H1 (cell line): ENCODE measurements at regions not wholly inside any gene's neighbourhood (a gene's known extent, or its start where the extent isn't known, plus 50 kb on each side); places are given as distances from the start of the nearest gene placed in this dataset.
A peak's percentile ranks its signal among the peaks of the same experiment; 100 is the strongest.

ENCODE experiments used
- CTCF ChIA-PET: fragments of 300-600 bp; sonication (Branson Sonifier 250); formaldehyde crosslinking; loops from one replicate; lab custom pipeline; 2021; ENCODE audit not compliant: partially characterized antibody; lab: Charles Lee
- POLR2A ChIA-PET: fragments of 300-600 bp; sonication (Branson Sonifier 250); formaldehyde crosslinking; loops from one replicate; lab custom pipeline; 2021; ENCODE audit warnings: inconsistent platforms; ENCODE audit not compliant: partially characterized antibody; lab: Charles Lee
- DNase-seq, 2 experiments: peaks; one replicate each; pipeline versions ENCODE4 v3.0.0 to v3.0.0-alpha.2; 2010 to 2022; ENCODE audit warnings: low spot score in 2 of 2, low read depth in 1 of 2, mixed read lengths in 1 of 2
- FAIRE-seq: peaks from 2 replicates; lab custom pipeline; 2011; peaks lifted over from hg19 to GRCh38; lab: Jason Lieb, UNC
- H2AFZ ChIP-seq: 2 replicates; pipeline ENCODE4 v1.8.1; 2012; ENCODE audit warnings: low read length, inconsistent platforms
- H2AK5ac ChIP-seq: 2 replicates; pipeline ENCODE4 v1.6.1; 2013; ENCODE audit warnings: low read depth, low read length
- H2BK120ac ChIP-seq: replicated peaks from 2 replicates; pipeline ENCODE3; 2013; ENCODE audit warnings: low read depth, low read length, inconsistent platforms
- H2BK12ac ChIP-seq: 2 replicates; pipeline ENCODE4 v1.6.1; 2013; ENCODE audit warnings: low read depth, low read length
- H2BK15ac ChIP-seq: 2 replicates; pipeline ENCODE4 v1.6.1; 2013; ENCODE audit warnings: low read length
- H2BK20ac ChIP-seq: 2 replicates; pipeline ENCODE4 v1.6.1; 2013; ENCODE audit warnings: low read length
- H2BK5ac ChIP-seq: 2 replicates; pipeline ENCODE4 v1.6.1; 2013; ENCODE audit warnings: low read depth, low read length
- H3K14ac ChIP-seq: 2 replicates; pipeline ENCODE4 v1.6.1; 2013; ENCODE audit warnings: inconsistent platforms; ENCODE audit not compliant: insufficient read length
- H3K18ac ChIP-seq: 2 replicates; pipeline ENCODE4 v1.6.1; 2013; ENCODE audit warnings: low read length; ENCODE audit errors: extremely low read depth
- H3K23ac ChIP-seq: 2 replicates; pipeline ENCODE4 v1.6.1; 2013; ENCODE audit warnings: inconsistent platforms; ENCODE audit not compliant: insufficient read length
- H3K23me2 ChIP-seq: 2 replicates; pipeline ENCODE4 v1.6.1; 2013; ENCODE audit warnings: low read depth, low read length
- H3K27ac ChIP-seq: 2 replicates; pipeline ENCODE4 v1.6.1; 2011; ENCODE audit warnings: low read depth, low read length, inconsistent platforms
- H3K27me3 ChIP-seq, 4 experiments: replicated peaks in 1 of 4; 1 replicate in 1 of 4; 2 replicates in 3 of 4; pipeline versions ENCODE4 v1.6.1 to v1.8.1; 2011 to 2013; ENCODE audit warnings: low read length in 3 of 4, mild to moderate bottlenecking in 3 of 4, inconsistent platforms in 2 of 4, mixed read lengths in 2 of 4, moderate library complexity in 1 of 4; ENCODE audit not compliant: control insufficient read depth in 3 of 4, insufficient read depth in 3 of 4; ENCODE audit errors: extremely low read depth in 1 of 4
- H3K36me3 ChIP-seq, 4 experiments: 2 replicates each; pipeline versions ENCODE4 v1.6.1 to v1.8.1; 2011 to 2013; ENCODE audit warnings: mild to moderate bottlenecking in 4 of 4, low read length in 3 of 4, moderate library complexity in 2 of 4, control low read depth in 1 of 4, inconsistent platforms in 1 of 4; ENCODE audit not compliant: insufficient read depth in 4 of 4, control insufficient read depth in 2 of 4
- H3K4ac ChIP-seq: replicated peaks from 2 replicates; pipeline ENCODE3; 2013; ENCODE audit warnings: low read length, low read depth, mixed read lengths, inconsistent platforms; ENCODE audit not compliant: insufficient read length
- H3K4me1 ChIP-seq, 4 experiments: replicated peaks in 1 of 4; 1 replicate in 1 of 4; 2 replicates in 3 of 4; pipeline versions ENCODE4 v1.6.1 to v1.8.1; 2011 to 2013; ENCODE audit warnings: low read length in 3 of 4, inconsistent platforms in 2 of 4, mixed read lengths in 1 of 4; ENCODE audit not compliant: insufficient read depth in 4 of 4, control insufficient read depth in 3 of 4
- H3K4me2 ChIP-seq, 2 experiments: 2 replicates each; pipeline versions ENCODE4 v1.6.1 to v1.8.1; 2011 to 2013; ENCODE audit warnings: low read depth in 2 of 2, low read length in 2 of 2, control low read depth in 1 of 2, inconsistent platforms in 1 of 2, mild to moderate bottlenecking in 1 of 2; ENCODE audit not compliant: insufficient read depth in 1 of 2
- H3K4me3 ChIP-seq, 4 experiments: fragments of 200-600, 300-600 bp in 1 of 4; sonication (generic), shearing (Covaris generic), sonication (Bioruptor Twin) in 1 of 4; 2 replicates each; pipeline versions ENCODE4 v1.5.1 to v1.8.1; 2011 to 2016; ENCODE audit warnings: low read length in 4 of 4, low read depth in 3 of 4, control low read depth in 2 of 4, inconsistent platforms in 2 of 4, mild to moderate bottlenecking in 2 of 4, mixed read lengths in 1 of 4, moderate library complexity in 1 of 4; ENCODE audit not compliant: insufficient read depth in 2 of 4; ENCODE audit errors: extremely low read depth in 1 of 4
- H3K56ac ChIP-seq: replicated peaks from 2 replicates; pipeline ENCODE3; 2013; ENCODE audit warnings: low read depth, mild to moderate bottlenecking, mixed read lengths, low read length, inconsistent platforms; ENCODE audit not compliant: insufficient read length
- H3K79me1 ChIP-seq: 2 replicates; pipeline ENCODE4 v1.6.1; 2013; ENCODE audit warnings: low read depth, low read length, control low read depth
- H3K79me2 ChIP-seq, 2 experiments: 2 replicates each; pipeline versions ENCODE4 v1.6.1 to v1.8.1; 2012 to 2013; ENCODE audit warnings: low read length in 2 of 2, mild to moderate bottlenecking in 2 of 2, inconsistent platforms in 1 of 2; ENCODE audit not compliant: insufficient read depth in 2 of 2, control insufficient read depth in 1 of 2
- H3K9ac ChIP-seq, 4 experiments: replicated peaks in 1 of 4; 1 replicate in 1 of 4; 2 replicates in 3 of 4; pipeline versions ENCODE4 v1.6.1 to v1.8.1; 2011 to 2013; ENCODE audit warnings: low read depth in 3 of 4, low read length in 3 of 4, control low read depth in 2 of 4, mild to moderate bottlenecking in 2 of 4, moderate library complexity in 2 of 4, inconsistent platforms in 1 of 4; ENCODE audit errors: extremely low read depth in 1 of 4
- H3K9me3 ChIP-seq, 2 experiments: 2 replicates each; pipeline versions ENCODE4 v1.6.1 to v1.8.1; 2012 to 2013; ENCODE audit warnings: mild to moderate bottlenecking in 2 of 2, moderate library complexity in 2 of 2, control low read depth in 1 of 2, inconsistent platforms in 1 of 2, low read depth in 1 of 2, low read length in 1 of 2, mixed read lengths in 1 of 2; ENCODE audit not compliant: insufficient read depth in 2 of 2
- H4K20me1 ChIP-seq, 2 experiments: replicated peaks in 1 of 2; 2 replicates each; pipeline versions ENCODE3 to v1.8.1; 2011 to 2013; ENCODE audit warnings: inconsistent platforms in 2 of 2, low read length in 2 of 2, mild to moderate bottlenecking in 1 of 2; ENCODE audit not compliant: insufficient read depth in 2 of 2, control insufficient read depth in 1 of 2
- H4K5ac ChIP-seq: 2 replicates; pipeline ENCODE4 v1.6.1; 2013; ENCODE audit warnings: low read length, low read depth, mixed read lengths, inconsistent platforms; ENCODE audit not compliant: insufficient read length
- H4K8ac ChIP-seq: 2 replicates; pipeline ENCODE4 v1.8.0; 2013; ENCODE audit warnings: mild to moderate bottlenecking, moderate library complexity, low read length, inconsistent platforms; ENCODE audit not compliant: insufficient read depth; ENCODE audit errors: extremely low read depth
- H4K91ac ChIP-seq: replicated peaks from 2 replicates; pipeline ENCODE3; 2013; ENCODE audit warnings: low read length, mixed read lengths, inconsistent platforms; ENCODE audit not compliant: insufficient read length
- CHD2 ChIP-seq: IDR thresholded peaks from 2 replicates; pipeline ENCODE4 v1.6.1; 2012; ENCODE audit warnings: low read length, improper control_type of control experiment
- CTCF ChIP-seq, 3 experiments: IDR thresholded peaks; 1 replicate in 2 of 3; 2 replicates in 1 of 3; pipeline versions ENCODE4 v1.5.1 to v1.6.1; 2011; ENCODE audit warnings: low read length in 3 of 3, mild to moderate bottlenecking in 3 of 3, inconsistent platforms in 2 of 3, low read depth in 1 of 3, moderate library complexity in 1 of 3; ENCODE audit not compliant: insufficient read depth in 1 of 3; ENCODE audit errors: control extremely low read depth in 1 of 3
- RAD21 ChIP-seq, 2 experiments: IDR thresholded peaks in 1 of 2; conservative IDR thresholded peaks in 1 of 2; 2 replicates each; pipeline ENCODE4 v1.6.1; 2011; ENCODE audit warnings: low read depth in 2 of 2, low read length in 2 of 2, improper control_type of control experiment in 1 of 2, inconsistent platforms in 1 of 2, mild to moderate bottlenecking in 1 of 2, moderate library complexity in 1 of 2
- WGBS, 2 experiments: shearing (Covaris generic) in 1 of 2; methylation state at CpG; one replicate each; pipeline versions ENCODE4 v1.1.6 to v1.1.7; 2013 to 2015; ENCODE audit warnings: low lambda C conversion rate in 2 of 2, mixed read lengths in 2 of 2, inconsistent platforms in 1 of 2, low coverage in 1 of 2, missing lambda C conversion rate in 1 of 2; ENCODE audit not compliant: insufficient replicate concordance in 2 of 2, insufficient coverage in 1 of 2, insufficient read length in 1 of 2; ENCODE audit errors: extremely low coverage in 1 of 2, missing lambda C conversion rate in 1 of 2; 5-methylcytosine and 5-hydroxymethylcytosine counted together

DNA sequence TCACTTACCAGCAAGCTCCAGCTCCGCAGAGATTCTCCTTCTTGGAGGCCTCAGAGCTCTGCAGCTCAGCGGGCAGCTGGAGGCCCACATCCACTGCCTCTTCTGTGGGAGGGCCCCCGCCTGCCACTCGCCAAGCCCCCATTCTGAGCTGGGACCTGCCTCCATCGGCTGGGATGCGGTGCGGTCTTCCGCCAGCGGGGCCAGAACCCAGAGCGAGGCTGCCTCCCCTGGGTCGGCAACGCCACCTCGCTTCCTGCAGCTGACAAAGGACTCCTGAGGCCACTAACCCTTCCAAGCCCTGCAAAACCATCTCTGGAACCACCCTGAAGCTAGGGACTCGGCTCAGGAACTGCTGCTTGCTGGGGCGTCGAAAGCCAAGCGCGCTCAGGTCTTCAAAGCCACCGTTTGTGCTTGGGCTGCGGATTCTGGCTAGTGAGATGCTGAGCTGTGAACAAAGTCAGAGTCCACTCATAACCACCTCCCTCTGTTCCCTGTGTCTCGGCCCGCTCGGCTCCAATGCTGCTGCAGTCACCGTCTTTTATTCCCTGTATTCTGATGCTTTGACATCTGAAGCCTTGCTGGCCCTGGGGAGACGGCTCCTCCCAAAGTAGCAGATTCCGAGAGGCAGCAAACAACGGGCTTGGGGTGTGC lies 174.3 kb downstream of the ENGASE start:
- no peak overlapping the region for H3K27ac ChIP-seq

More for the DNA sequence above, 174.3 kb downstream of the ENGASE start:
- Histone ChIP-seq H2AK5ac (no peak overlapping the region), H4K5ac (no peak overlapping the region), H2BK5ac (no peak overlapping the region), H3K23ac (no peak overlapping the region), H2BK15ac (no peak overlapping the region), H3K9me3 (no peaks in the 10 kb centered on the region), H3K4me2 (no peak overlapping the region), H2AFZ (no peak overlapping the region; the same call in 1 of the 2 replicates), H2BK20ac (no peak overlapping the region), H3K9ac (no peak overlapping the region), H2BK120ac (no peak overlapping the region), H3K56ac (no peak overlapping the region), H4K91ac (no peak overlapping the region), H3K23me2 (no peaks in the 10 kb centered on the region), H2BK12ac (peak overlapping the region; percentile 12; the same call in 1 of the 2 replicates), H4K20me1 (no peaks in the 10 kb centered on the region), H4K8ac (no peak overlapping the region; the same call in 1 of the 2 replicates), H3K4me3 (no peak overlapping the region), H3K79me1 (no peaks in the 10 kb centered on the region), H3K14ac (no peak overlapping the region), H3K4me1 (peaks cover 0 to 10% (median under 1%) of the 10 kb centered on the region in 4 experiments; a peak in 1 of 7 replicates), H3K27me3 (peaks cover 0 to 5% (median 0%) of the 10 kb centered on the region in 4 experiments; a peak in 1 of 7 replicates), H3K36me3 (no peaks in the 10 kb centered on the region), H3K18ac (no peak overlapping the region), H3K79me2 (no peaks in the 10 kb centered on the region), H3K4ac (peak overlapping the region; percentile 7)
- WGBS, 2 experiments: 87% methylated on average over 23 of the region's 27 CpGs; no CpG with 5 or more reads in 1 of the 2 experiments
- DNase-seq: no peak
- peak; percentile 9 to 20; a peak in 1 of 4 replicates for TF ChIP-seq RAD21 (IDR thresholded peaks at IDR 0.05 in 1 of 2, conservative IDR thresholded peaks at IDR 0.05 in 1 of 2; ENCODE audit: low read depth in 2 of 2, low read length in 2 of 2)
- no peak for TF ChIP-seq CHD2
- peak in 2 of 3 experiments; percentile 1 to 10; a peak in 1 of 4 replicates for TF ChIP-seq CTCF (IDR thresholded peaks at IDR 0.05; ENCODE audit: control extremely low read depth in 1 of 3, insufficient read depth in 1 of 3, low read depth in 1 of 3, low read length in 3 of 3)
- ChIA-PET POLR2A (interaction anchor here (0.7 to 1.1 kb wide), 2 partner anchors 12 to 24 kb away, joined by 3 read pairs; no protein-coding TSS in a partner anchor), CTCF (interaction anchor here (0.9 to 2.9 kb wide), 9 partner anchors 9 to 164 kb away, joined by 3 to 13 read pairs (median 4); no protein-coding TSS in a partner anchor)
- FAIRE-seq: no peak
